HG03175 (cell line): ENCODE measurements at regions not wholly inside any gene's neighbourhood (a gene's known extent, or its start where the extent isn't known, plus 50 kb on each side); places are given as distances from the start of the nearest gene placed in this dataset.
"Not testable (repeated sequence)": the region's sequence is repeated elsewhere in the genome, so short reads cannot be mapped to it uniquely, and the experiment has no call there.

Source experiments
- ATAC-seq: cut with Tn5 transposase; IDR thresholded peaks from one replicate; pipeline ENCODE4 v1.9.1; 2021; ENCODE audit warnings: mild to moderate bottlenecking, moderate library complexity; ENCODE audit not compliant: unreplicated experiment

GRCh38 chr18:14460364-14460763 is 83.0 kb downstream of the POTEC start:
- not testable (repeated sequence) for ATAC-seq

- ATAC-seq, result not testable (repeated sequence)
Observed at GRCh38 chr18:14459826-14460225, 83.6 kb downstream of the POTEC start.

- not testable (repeated sequence) for ATAC-seq
Observed at GRCh38 chr18:14458009-14458945, 85.1 kb downstream of the POTEC start.

- ATAC-seq, result not testable (repeated sequence)
Observed at GRCh38 chr18:14450637-14451009, 92.8 kb downstream of the POTEC start.

- not testable (repeated sequence) for ATAC-seq
Observed at GRCh38 chr18:14449995-14450636, 93.3 kb downstream of the POTEC start.

GRCh38 chr18:14449062-14449461 is 94.3 kb downstream of the POTEC start:
- ATAC-seq, result not testable (repeated sequence)

GRCh38 chr18:14447715-14448114 is 95.7 kb downstream of the POTEC start:
- ATAC-seq, result not testable (repeated sequence)

- not testable (repeated sequence) for ATAC-seq
Observed at GRCh38 chr18:14435460-14435859, 107.9 kb downstream of the POTEC start.

GRCh38 chr18:14432371-14432770 is 111.0 kb downstream of the POTEC start:
- ATAC-seq, result not testable (repeated sequence)

- ATAC-seq, result not testable (repeated sequence)
Observed at GRCh38 chr18:14431031-14431521, 112.3 kb downstream of the POTEC start.

- ATAC-seq, result not testable (repeated sequence)
Observed at GRCh38 chr18:14415806-14416205, 127.6 kb downstream of the POTEC start.

GRCh38 chr18:14415399-14415798 is 128.0 kb downstream of the POTEC start:
- ATAC-seq, result not testable (repeated sequence)

GRCh38 chr18:14395533-14395932 is 147.9 kb downstream of the POTEC start:
- ATAC-seq, result not testable (repeated sequence)

GRCh38 chr18:14393563-14394103 is 149.8 kb downstream of the POTEC start:
- ATAC-seq, result not testable (repeated sequence)

- ATAC-seq, result not testable (repeated sequence)
Observed at GRCh38 chr18:14392604-14393003, 150.8 kb downstream of the POTEC start.

- ATAC-seq, result not testable (repeated sequence)
Observed at GRCh38 chr18:14384961-14385360, 158.4 kb downstream of the POTEC start.

- ATAC-seq, result not testable (repeated sequence)
Observed at GRCh38 chr18:14382666-14383065, 160.7 kb downstream of the POTEC start.

GRCh38 chr18:14379489-14379888 is 163.9 kb downstream of the POTEC start:
- ATAC-seq, result not testable (repeated sequence)

- not testable (repeated sequence) for ATAC-seq
Observed at GRCh38 chr18:14378376-14378775, 165.0 kb downstream of the POTEC start.

- not testable (repeated sequence) for ATAC-seq
Observed at GRCh38 chr18:14361346-14361745, 182.1 kb downstream of the POTEC start.
